OCI-LY7 (cell line): ENCODE measurements at regions not wholly inside any gene's neighbourhood (a gene's known extent, or its start where the extent isn't known, plus 50 kb on each side); places are given as distances from the start of the nearest gene placed in this dataset.

Experiments used
- BruUV-seq: library from RNA; stranded (reverse); fragments of 400-500 nt; replicated peaks from 2 replicates; lab custom pipeline; 2021; lab: Mats Ljungman, UMichigan
- CTCF ChIA-PET: fragments of 300-600 bp; sonication (Branson Sonifier 250); formaldehyde crosslinking; loops from one replicate; lab custom pipeline; 2022; ENCODE audit warnings: antibody characterized with exemption; ENCODE audit not compliant: unreplicated experiment; lab: Charles Lee
- POLR2A ChIA-PET: fragments of 300-600 bp; sonication (Branson Sonifier 250); formaldehyde crosslinking; loops from one replicate; lab custom pipeline; 2022; ENCODE audit warnings: antibody characterized with exemption; lab: Charles Lee
- DNase-seq: peaks from one replicate; pipeline ENCODE4 v3.0.0-alpha.2; 2015; ENCODE audit warnings: low spot score
- H2AFZ ChIP-seq: fragments of 200-600 bp; sonication (generic), shearing (Covaris generic); 2 replicates; pipeline ENCODE4 v1.6.1; 2014; ENCODE audit warnings: mild to moderate bottlenecking, antibody characterized with exemption, low read length, moderate library complexity
- H3K27ac ChIP-seq: fragments of 200-600 bp; sonication (generic); 2 replicates; pipeline ENCODE4 v1.5.1; 2014; ENCODE audit warnings: mixed run types, low read depth, mild to moderate bottlenecking, moderate library complexity, low read length, inconsistent platforms; ENCODE audit not compliant: poor library complexity, severe bottlenecking
- H3K36me3 ChIP-seq: fragments of 200-600 bp; sonication (generic); 2 replicates; pipeline ENCODE4 v1.6.1; 2014; ENCODE audit warnings: mild to moderate bottlenecking, antibody characterized with exemption, low read length, moderate library complexity, mixed read lengths; ENCODE audit not compliant: insufficient read depth
- H3K4me1 ChIP-seq: fragments of 200-600 bp; sonication (generic); 2 replicates; pipeline ENCODE4 v1.5.1; 2014; ENCODE audit warnings: mild to moderate bottlenecking, low read length; ENCODE audit not compliant: insufficient read depth, poor library complexity, severe bottlenecking
- H3K4me2 ChIP-seq: fragments of 200-600 bp; sonication (generic); 2 replicates; pipeline ENCODE4 v1.6.1; 2014; ENCODE audit warnings: mild to moderate bottlenecking, low read length
- H3K4me3 ChIP-seq: fragments of 200-600 bp; sonication (generic); 2 replicates; pipeline ENCODE4 v1.5.1; 2014; ENCODE audit warnings: mild to moderate bottlenecking, low read depth, low read length; ENCODE audit not compliant: poor library complexity, severe bottlenecking
- H3K79me2 ChIP-seq: fragments of 200-600 bp; sonication (generic); 2 replicates; pipeline ENCODE4 v1.6.1; 2016; ENCODE audit warnings: low read depth, mild to moderate bottlenecking, low read length, moderate library complexity, mixed read lengths; ENCODE audit not compliant: insufficient read depth
- H3K9me2 ChIP-seq: fragments of 200-600 bp; sonication (generic); 2 replicates; pipeline ENCODE4 v1.6.1; 2016; ENCODE audit warnings: mild to moderate bottlenecking, low read length, mixed read lengths; ENCODE audit not compliant: insufficient read depth
- H3K9me3 ChIP-seq: fragments of 200-600 bp; sonication (generic); 2 replicates; pipeline ENCODE4 v1.6.1; 2014; ENCODE audit warnings: mild to moderate bottlenecking, mixed run types, low read length, mixed read lengths
- H4K20me1 ChIP-seq: fragments of 200-600 bp; sonication (generic); 2 replicates; pipeline ENCODE4 v1.6.1; 2014; ENCODE audit warnings: mild to moderate bottlenecking, antibody characterized with exemption, low read length, moderate library complexity, mixed read lengths; ENCODE audit not compliant: insufficient read depth
- EZH2phosphoT487 ChIP-seq: fragments of 200-600 bp; sonication (generic); IDR thresholded peaks from 2 replicates; pipeline ENCODE4 v1.6.1; 2018; ENCODE audit warnings: low read depth, borderline replicate concordance, mild to moderate bottlenecking, mixed run types, antibody characterized with exemption, low read length, moderate library complexity, mixed read lengths
- intact Hi-C: fragments of 100-400 bp; cut with micrococcal nuclease; formaldehyde crosslinking; loops from one replicate; pipeline ENCODE4 v1.10.0; 2022; ENCODE audit not compliant: unreplicated experiment
- TF ChIP-seq, protein P1 (sequence below): fragments of 200-600 bp; sonication (generic); conservative IDR thresholded peaks from 2 replicates; pipeline ENCODE4 v1.5.1; 2014; ENCODE audit warnings: mild to moderate bottlenecking, antibody characterized with exemption, low read length, moderate library complexity, mixed read lengths

DNA sequence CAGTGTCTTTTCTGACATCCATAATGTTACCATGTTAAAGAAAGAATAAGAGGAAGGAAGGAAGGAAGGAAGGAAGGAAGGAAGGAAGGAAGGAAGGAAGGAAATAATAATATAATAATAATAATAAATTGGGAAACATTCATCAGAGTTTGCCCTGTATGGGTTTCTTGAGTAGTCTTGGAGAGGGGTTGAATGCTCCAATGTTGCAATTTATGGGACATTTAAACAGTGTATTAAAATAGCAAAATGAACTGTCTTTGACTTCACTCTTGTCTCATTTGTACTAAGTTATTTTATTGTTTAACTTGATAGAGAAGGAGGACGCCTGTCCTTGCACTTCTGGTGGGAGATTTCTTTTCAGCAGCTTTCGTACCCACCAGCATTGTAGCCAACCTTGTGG lies 277.7 kb downstream of the RNF144A start:
- no TSS peak for BruUV-seq
- Histone ChIP-seq H4K20me1 (no peaks in the 10 kb centered on the region), H3K4me2 (no peak overlapping the region), H3K4me3 (no peak overlapping the region), H3K36me3 (no peaks in the 10 kb centered on the region), H3K79me2 (no peaks in the 10 kb centered on the region), H3K4me1 (no peaks in the 10 kb centered on the region), H2AFZ (no peak overlapping the region), H3K9me3 (no peaks in the 10 kb centered on the region), H3K27ac (no peak overlapping the region), H3K9me2 (no peaks in the 10 kb centered on the region)
- POLR2A ChIA-PET: no interaction called here
- CTCF ChIA-PET: no interaction called here
- no peak for DNase-seq
- intact Hi-C loops: no loop called here
- no peak for TF ChIP-seq EZH2phosphoT487

DNA sequence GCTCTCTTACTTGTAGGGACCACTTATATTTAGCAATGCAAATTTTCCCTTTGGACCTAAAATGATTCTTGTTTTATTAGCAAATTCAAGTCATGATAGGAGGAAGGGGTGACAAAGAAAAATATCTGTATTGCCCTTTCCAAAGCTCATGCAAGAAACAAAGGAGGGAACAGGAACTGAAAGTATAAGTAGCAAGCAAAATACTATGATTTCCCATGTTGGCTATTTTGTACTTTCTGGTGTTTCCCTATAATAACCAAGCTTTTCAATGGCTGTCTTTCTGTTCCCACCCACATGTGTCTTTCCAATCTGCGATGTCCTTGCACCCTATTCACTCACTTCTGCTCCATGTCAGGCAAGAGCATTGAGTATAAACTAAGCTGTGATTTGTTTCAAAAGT lies 279.7 kb downstream of the RNF144A start:
- ChIA-PET CTCF (no interaction called here), POLR2A (no interaction called here)
- H4K20me1 ChIP-seq: no peaks in the 10 kb centered on the region

DNA sequence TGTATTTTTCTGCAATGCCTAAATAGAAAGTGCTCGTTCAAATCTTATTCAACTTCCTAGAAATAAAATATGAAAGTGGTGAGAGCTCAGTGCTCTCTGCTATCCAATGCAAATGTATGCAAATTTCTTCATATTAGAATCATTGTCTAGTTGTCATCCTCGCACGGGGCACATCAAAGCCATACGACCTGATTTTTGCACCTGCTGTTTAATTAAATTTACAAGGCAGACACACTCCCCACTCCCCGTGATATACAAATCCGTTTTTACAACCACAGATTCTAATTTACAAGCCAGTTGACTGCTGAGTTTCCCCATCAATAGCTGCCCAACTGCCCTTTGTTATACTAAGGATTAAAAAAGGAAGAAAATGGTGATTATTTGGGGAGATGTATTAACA lies 284.6 kb downstream of the RNF144A start:
- H3K4me2 ChIP-seq: no peak overlapping the region
- no peak overlapping the region for H3K4me3 ChIP-seq
- no peaks in the 10 kb centered on the region for H3K9me3 ChIP-seq
- CTCF ChIA-PET: no interaction called here
- no peaks in the 10 kb centered on the region for H4K20me1 ChIP-seq
- intact Hi-C loops: loop anchor here (5.0 kb wide), 4 partner anchors 105 to 1485 kb away; no protein-coding TSS in a partner anchor
- H3K27ac ChIP-seq: no peak overlapping the region
- no peaks in the 10 kb centered on the region for H3K9me2 ChIP-seq
- no peak for TF ChIP-seq EZH2phosphoT487
- TF ChIP-seq, protein P1, sequence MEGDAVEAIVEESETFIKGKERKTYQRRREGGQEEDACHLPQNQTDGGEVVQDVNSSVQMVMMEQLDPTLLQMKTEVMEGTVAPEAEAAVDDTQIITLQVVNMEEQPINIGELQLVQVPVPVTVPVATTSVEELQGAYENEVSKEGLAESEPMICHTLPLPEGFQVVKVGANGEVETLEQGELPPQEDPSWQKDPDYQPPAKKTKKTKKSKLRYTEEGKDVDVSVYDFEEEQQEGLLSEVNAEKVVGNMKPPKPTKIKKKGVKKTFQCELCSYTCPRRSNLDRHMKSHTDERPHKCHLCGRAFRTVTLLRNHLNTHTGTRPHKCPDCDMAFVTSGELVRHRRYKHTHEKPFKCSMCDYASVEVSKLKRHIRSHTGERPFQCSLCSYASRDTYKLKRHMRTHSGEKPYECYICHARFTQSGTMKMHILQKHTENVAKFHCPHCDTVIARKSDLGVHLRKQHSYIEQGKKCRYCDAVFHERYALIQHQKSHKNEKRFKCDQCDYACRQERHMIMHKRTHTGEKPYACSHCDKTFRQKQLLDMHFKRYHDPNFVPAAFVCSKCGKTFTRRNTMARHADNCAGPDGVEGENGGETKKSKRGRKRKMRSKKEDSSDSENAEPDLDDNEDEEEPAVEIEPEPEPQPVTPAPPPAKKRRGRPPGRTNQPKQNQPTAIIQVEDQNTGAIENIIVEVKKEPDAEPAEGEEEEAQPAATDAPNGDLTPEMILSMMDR: no peak
- POLR2A ChIA-PET: no interaction called here
- no peak overlapping the region for H2AFZ ChIP-seq
- H3K4me1 ChIP-seq: no peaks in the 10 kb centered on the region
- H3K36me3 ChIP-seq: no peaks in the 10 kb centered on the region
- no TSS peak for BruUV-seq
- no peak for DNase-seq
- no peaks in the 10 kb centered on the region for H3K79me2 ChIP-seq

More for the DNA sequence above, 279.7 kb downstream of the RNF144A start:
- H2AFZ ChIP-seq: no peak overlapping the region
- no peaks in the 10 kb centered on the region for H3K9me2 ChIP-seq
- no peak overlapping the region for H3K4me2 ChIP-seq
- no peak overlapping the region for H3K27ac ChIP-seq
- no peak for DNase-seq
- no peak overlapping the region for H3K4me3 ChIP-seq
- no peaks in the 10 kb centered on the region for H3K9me3 ChIP-seq
- intact Hi-C loops: no loop called here
- H3K4me1 ChIP-seq: no peaks in the 10 kb centered on the region
- no TSS peak for BruUV-seq
- TF ChIP-seq, protein P1: no peak
- TF ChIP-seq EZH2phosphoT487: no peak
- H3K79me2 ChIP-seq: no peaks in the 10 kb centered on the region
- no peaks in the 10 kb centered on the region for H3K36me3 ChIP-seq
